Right atrium auricular region (tissue), 2 donors: ENCODE measurements at regions not wholly inside any gene's neighbourhood (a gene's known extent, or its start where the extent isn't known, plus 50 kb on each side); places are given as distances from the start of the nearest gene placed in this dataset.
A peak's percentile ranks its signal among the peaks of the same experiment; 100 is the strongest.

Experiments used
- DNase-seq: peaks from one replicate; pipeline ENCODE4 v3.0.0-alpha.2; 2019; ENCODE audit warnings: low spot score
- H3K27ac ChIP-seq, 2 donors: fragments of 200-600 bp; sonication (generic); 1 replicate in 1 of 2; 2 replicates in 1 of 2; pipeline ENCODE4 v1.5.1; 2016 to 2019
- H3K27me3 ChIP-seq, 2 donors: fragments of 200-600 bp; sonication (generic); one replicate each; pipeline versions ENCODE4 v1.5.1 to v1.6.0; 2017 to 2019
- H3K36me3 ChIP-seq: fragments of 200-600 bp; sonication (generic); one replicate; pipeline ENCODE4 v1.5.1; 2016
- H3K4me1 ChIP-seq, 2 donors: fragments of 200-600 bp; sonication (generic); one replicate each; pipeline versions ENCODE4 v1.5.1 to v1.6.0; 2017 to 2019
- H3K4me3 ChIP-seq, 2 donors: fragments of 200-600 bp; sonication (generic); 1 replicate in 1 of 2; 2 replicates in 1 of 2; pipeline ENCODE4 v1.5.1; 2017 to 2019; ENCODE audit warnings: mild to moderate bottlenecking in 1 of 2, moderate library complexity in 1 of 2
- H3K9me3 ChIP-seq, 2 donors: fragments of 200-600 bp; sonication (generic); one replicate each; pipeline ENCODE4 v1.5.1; 2019
- TF ChIP-seq, protein P1 (sequence below), 2 donors: fragments of 200-600 bp; sonication (generic); IDR thresholded peaks; one replicate each; pipeline ENCODE4 v1.5.1; 2019; ENCODE audit warnings: antibody characterized with exemption in 2 of 2

DNA sequence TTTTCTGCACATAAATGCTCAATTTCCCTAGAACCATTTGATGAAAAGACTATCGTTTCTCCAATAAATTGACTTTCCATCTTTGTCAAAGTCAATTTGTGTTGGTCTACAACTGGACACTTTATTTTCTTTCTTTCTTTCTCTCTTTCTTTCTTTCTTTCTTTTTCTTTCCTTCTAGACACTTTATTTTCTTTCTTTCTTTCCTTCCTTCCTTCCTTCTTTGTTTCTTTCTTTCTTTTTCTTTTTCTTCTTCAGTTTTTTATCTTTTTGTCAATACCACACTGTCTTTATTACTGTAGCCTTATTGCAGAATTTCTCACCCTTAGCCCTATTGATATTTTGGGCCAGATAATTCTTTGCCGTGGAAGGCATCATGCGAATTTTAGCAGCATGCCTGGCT is 73.5 kb downstream of the FASLG start:
- H3K27ac ChIP-seq, result no peak overlapping the region
- no peaks in the 10 kb centered on the region for H3K36me3 ChIP-seq
- no peak for DNase-seq
- H3K4me1 ChIP-seq, result no peaks in the 10 kb centered on the region
- H3K27me3 ChIP-seq, result no peaks in the 10 kb centered on the region
- TF ChIP-seq, protein P1, sequence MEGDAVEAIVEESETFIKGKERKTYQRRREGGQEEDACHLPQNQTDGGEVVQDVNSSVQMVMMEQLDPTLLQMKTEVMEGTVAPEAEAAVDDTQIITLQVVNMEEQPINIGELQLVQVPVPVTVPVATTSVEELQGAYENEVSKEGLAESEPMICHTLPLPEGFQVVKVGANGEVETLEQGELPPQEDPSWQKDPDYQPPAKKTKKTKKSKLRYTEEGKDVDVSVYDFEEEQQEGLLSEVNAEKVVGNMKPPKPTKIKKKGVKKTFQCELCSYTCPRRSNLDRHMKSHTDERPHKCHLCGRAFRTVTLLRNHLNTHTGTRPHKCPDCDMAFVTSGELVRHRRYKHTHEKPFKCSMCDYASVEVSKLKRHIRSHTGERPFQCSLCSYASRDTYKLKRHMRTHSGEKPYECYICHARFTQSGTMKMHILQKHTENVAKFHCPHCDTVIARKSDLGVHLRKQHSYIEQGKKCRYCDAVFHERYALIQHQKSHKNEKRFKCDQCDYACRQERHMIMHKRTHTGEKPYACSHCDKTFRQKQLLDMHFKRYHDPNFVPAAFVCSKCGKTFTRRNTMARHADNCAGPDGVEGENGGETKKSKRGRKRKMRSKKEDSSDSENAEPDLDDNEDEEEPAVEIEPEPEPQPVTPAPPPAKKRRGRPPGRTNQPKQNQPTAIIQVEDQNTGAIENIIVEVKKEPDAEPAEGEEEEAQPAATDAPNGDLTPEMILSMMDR (IDR thresholded peaks at IDR 0.05), result no peak
- peaks cover 0 to 13% of the 10 kb centered on the region in 2 donors for H3K9me3 ChIP-seq
- H3K4me3 ChIP-seq, result no peak overlapping the region

- H3K27me3 ChIP-seq, result no peaks in the 10 kb centered on the region
- H3K27ac ChIP-seq, result no peak overlapping the region
- DNase-seq, result no peak
- peaks cover 0 to 11% of the 10 kb centered on the region in 2 donors for H3K9me3 ChIP-seq
- H3K36me3 ChIP-seq, result no peaks in the 10 kb centered on the region
- no peak overlapping the region for H3K4me3 ChIP-seq
- TF ChIP-seq, protein P1 (IDR thresholded peaks at IDR 0.05), result no peak
- no peaks in the 10 kb centered on the region for H3K4me1 ChIP-seq
These were observed 74.9 kb downstream of the FASLG start for GRCh38 chr1:172733815-172734214.

DNA sequence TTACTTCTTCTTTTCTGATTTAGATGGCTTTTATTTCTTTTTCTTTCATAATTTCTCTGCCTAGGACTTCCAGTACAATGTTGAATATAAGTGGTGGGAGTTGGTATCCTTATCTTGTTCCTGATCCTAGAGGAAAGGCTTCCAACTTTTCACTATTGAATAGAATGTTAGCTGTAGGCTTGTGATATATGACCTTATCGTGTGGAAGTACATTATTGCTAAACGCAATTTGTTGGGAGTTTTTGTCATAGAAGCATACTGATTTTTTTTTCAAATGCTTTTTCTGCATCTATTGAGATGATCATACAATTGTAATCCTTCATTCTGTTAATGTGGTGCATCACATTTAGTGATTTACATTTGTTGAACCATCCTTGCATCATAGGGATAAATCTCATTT is 79.5 kb downstream of the FASLG start:
- Histone ChIP-seq H3K4me3 (no peak overlapping the region), H3K4me1 (no peaks in the 10 kb centered on the region), H3K27me3 (no peaks in the 10 kb centered on the region), H3K36me3 (no peaks in the 10 kb centered on the region), H3K9me3 (no peaks in the 10 kb centered on the region), H3K27ac (no peak overlapping the region)
- TF ChIP-seq, protein P1 (IDR thresholded peaks at IDR 0.05), result no peak
- DNase-seq, result no peak

GRCh38 chr1:172742599-172743500 is 83.9 kb downstream of the FASLG start:
- no peak overlapping the region for H3K4me3 ChIP-seq
- no peaks in the 10 kb centered on the region for H3K27me3 ChIP-seq
- TF ChIP-seq, protein P1 (IDR thresholded peaks at IDR 0.05), result peak; percentile 56 to 78
- H3K9me3 ChIP-seq, result no peaks in the 10 kb centered on the region
- H3K36me3 ChIP-seq, result no peaks in the 10 kb centered on the region
- no peak for DNase-seq
- H3K27ac ChIP-seq, result no peak overlapping the region
- peaks cover 0 to 6% of the 10 kb centered on the region in 2 donors for H3K4me1 ChIP-seq

DNA sequence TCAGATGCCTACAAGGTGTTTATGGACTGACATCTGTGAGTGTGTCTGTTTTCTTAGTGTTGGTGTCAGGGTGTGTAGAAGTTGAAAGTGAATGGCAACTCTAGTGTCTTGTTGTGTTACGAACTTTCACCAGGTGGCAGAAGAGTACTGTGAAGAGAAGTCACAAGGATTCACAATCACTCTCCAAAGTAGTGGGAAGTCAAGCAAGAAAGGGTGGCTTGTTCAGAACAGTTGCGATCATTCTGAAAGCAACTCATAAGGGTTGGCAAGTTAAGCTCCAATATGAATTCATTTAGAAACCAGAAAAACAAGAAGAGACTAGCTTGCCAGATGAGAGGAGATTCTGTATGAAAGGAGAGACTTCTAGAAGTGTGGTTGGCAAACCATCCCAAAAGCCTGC is 86.1 kb downstream of the FASLG start:
- Histone ChIP-seq H3K9me3 (no peaks in the 10 kb centered on the region), H3K27me3 (no peaks in the 10 kb centered on the region), H3K4me3 (no peak overlapping the region), H3K4me1 (peaks cover 0 to 6% of the 10 kb centered on the region in 2 donors), H3K36me3 (no peaks in the 10 kb centered on the region), H3K27ac (no peak overlapping the region)
- no peak for DNase-seq
- TF ChIP-seq, protein P1 (IDR thresholded peaks at IDR 0.05), result peak in 1 of 2 donors; percentile 71
